GM12878 (cell line): ENCODE measurements at regions not wholly inside any gene's neighbourhood (a gene's known extent, or its start where the extent isn't known, plus 50 kb on each side); places are given as distances from the start of the nearest gene placed in this dataset. TPM values are rescaled to one million over a fixed set of nuclear protein-coding genes. Genes with fewer than 3 reads are reported as not detected.

ENCODE experiments used
- MYC ChIP-seq: IDR thresholded peaks from 2 replicates; pipeline ENCODE4 v1.6.1; 2011; ENCODE audit warnings: mild to moderate bottlenecking, low read length, moderate library complexity, inconsistent platforms; ENCODE audit not compliant: insufficient read depth, insufficient replicate concordance, insufficient read length, severe bottlenecking
- SMAD5 ChIP-seq: IDR thresholded peaks from 2 replicates; pipeline ENCODE4 v1.6.1; 2016; ENCODE audit warnings: antibody characterized with exemption, low read depth
- microRNA-seq: library from miRNA; unstranded; fragments of <30 nt; microRNA quantifications from one replicate; pipeline ENCODE4, GENCODE V29; 2018
- small RNA-seq: library from RNA; depleted of rRNA; stranded (forward); fragments of <200 nt; gene quantifications from one replicate; pipeline ENCODE3, GENCODE V24; 2014

DNA sequence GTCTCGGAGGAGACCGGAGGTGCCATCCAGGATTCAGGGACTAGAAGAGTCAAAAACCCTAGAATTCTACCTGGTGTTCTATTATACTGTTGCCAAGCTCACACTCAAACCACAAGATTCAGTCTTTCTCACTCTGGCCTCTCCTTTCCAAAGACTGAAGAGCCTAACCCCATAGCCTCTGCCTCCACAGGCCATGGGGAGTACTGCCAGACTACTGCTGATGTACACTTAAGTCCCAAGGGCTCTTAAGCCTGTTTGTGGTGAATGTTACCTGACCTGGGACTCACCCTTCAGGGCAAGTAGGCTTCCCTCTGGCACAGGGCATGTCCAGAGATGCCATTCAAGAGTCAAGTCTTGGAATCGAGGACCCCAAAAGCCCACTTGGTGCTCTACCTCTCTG, 58.9 kb upstream of the IRS4 start (continued):
- no peak for TF ChIP-seq MYC
- no peak for TF ChIP-seq SMAD5
- TF ChIP-seq, all 136 proteins: peak for 0

Small RNA genes lying in the stretch of these regions (microRNA-seq; reads per million reads assigned to microRNA genes)
- gene MIR6087: not detected

Small RNA genes lying in the stretch of these regions (small RNA-seq; reads per million reads assigned to genes)
- gene MIR6087 (not detected), gene RNU6-309P (not detected)
